ENCODE measurements at regions not wholly inside any gene's neighbourhood (a gene's known extent, or its start where the extent isn't known, plus 50 kb on each side); places are given as distances from the start of the nearest gene placed in this dataset.

DNA sequence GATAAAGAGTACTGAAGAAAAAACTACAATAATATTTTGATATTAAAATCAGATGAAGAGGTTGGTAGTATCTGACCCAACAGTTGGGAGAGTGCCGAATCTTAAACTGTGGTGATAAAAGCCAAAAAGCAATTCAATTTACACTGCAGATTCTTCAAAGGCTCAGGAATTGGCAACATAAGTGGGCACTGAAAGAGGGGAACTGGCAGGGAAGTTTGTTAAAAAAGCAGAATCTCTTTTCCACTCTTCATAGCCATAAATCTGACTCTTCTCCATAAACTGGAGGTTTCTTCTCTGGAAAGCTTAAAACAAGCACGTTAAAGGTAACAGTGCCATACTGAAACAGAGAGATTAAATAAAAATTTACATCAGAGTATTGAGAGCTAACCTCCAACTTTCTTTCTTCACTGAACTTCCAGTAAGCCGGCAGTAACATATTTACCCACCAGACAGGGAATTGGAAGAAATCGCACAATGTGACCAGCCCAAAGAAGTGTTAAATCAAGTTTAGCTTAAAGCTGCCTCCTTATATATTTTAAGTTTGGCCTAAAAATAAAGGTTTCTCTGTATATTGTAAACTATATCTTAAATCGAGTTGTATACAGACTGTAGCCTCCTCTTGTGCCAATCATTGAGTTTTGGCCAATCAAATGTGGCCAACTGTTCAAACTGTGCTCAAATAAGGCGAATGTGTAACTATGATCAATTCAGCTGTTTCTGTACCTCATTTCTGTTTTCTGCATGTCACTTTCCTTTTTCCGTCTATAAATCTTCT, 358.3 kb downstream of the NXPE2 start:
- no peak for DNase-seq (ENCODE audit: low spot score)

DNA sequence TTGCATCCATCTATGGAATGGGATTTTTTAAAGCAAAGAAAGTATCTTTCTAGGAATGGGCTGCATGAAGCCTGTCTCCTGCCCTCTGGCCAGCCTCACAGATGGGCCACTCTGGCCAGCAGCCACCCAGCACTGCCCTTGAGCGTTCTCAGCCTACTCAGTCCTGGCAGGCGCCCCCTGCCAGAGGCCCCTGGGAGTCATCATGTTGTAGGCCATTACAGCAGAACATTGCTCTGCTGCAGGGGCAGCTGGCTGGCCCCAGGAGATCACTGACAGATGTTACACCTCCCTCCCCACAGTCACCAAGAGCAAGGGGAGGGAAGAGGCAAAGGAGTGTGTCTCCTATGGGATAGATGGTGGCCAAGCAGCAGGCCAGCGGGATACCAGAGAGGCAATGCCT, 363.7 kb downstream of the NXPE2 start:
- no peak for DNase-seq (ENCODE audit: low spot score)

DNA sequence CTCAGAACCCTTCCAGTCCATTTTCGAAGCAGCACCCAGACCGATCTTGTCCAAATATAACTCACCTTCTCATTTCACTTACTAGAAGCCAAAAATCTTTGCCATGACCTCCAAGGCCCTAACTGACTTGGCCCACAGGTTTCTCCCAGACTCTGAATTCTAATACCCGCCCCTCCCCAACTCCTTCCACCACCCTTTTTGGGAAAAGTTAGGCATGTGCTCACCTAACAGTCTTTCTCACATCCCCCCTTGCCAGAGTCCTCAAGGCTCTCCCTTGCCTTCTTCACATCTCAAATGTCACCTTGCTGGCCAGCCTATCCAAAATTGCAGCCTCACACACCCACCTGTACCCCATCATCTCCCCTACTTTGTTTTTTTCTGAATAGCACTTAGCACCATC, 369.3 kb downstream of the NXPE2 start:
- DNase-seq (ENCODE audit: low spot score) = no peak

DNA sequence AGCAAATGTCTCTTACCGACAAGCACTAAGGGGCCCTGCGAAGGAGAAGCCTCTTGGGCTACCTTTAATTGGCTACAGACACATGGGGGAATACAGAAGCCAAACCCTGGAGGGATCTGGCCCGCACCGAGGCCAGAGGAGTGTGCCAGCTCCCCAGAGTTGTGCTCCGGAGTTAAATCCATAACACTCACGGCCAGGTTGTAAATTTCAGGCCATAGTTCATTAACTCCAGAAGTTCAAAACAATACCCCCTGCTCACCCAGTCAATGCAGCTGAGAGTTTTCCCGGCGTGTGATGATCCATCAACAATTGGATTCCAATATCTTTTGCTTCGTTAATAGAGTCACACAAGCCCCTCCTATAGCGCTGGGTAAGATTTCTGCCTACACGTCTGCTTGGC, 371.5 kb downstream of the NXPE2 start:
- DNase-seq (ENCODE audit: low spot score) = no peak

DNA sequence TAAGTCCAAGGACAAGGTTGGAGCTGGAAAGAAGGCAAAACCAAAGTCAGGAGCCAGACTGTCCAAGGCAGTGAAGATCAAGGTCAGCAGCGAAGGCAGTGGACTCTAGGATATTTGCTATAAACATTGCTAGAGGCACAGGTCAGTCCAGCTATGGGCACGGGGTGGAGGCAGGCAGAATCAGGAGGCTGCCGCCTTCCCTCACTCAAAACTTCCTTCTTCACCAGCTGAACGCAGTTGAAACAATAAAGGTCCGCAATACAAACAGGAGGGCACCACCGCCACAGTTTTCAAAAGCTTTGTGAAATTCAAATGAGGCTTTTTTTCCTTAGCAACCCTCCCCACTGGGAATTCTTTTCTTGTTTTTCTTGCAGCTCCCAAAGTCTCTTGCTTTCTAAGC, 372.4 kb downstream of the NXPE2 start:
- DNase-seq (ENCODE audit: low spot score) = no peak

DNA sequence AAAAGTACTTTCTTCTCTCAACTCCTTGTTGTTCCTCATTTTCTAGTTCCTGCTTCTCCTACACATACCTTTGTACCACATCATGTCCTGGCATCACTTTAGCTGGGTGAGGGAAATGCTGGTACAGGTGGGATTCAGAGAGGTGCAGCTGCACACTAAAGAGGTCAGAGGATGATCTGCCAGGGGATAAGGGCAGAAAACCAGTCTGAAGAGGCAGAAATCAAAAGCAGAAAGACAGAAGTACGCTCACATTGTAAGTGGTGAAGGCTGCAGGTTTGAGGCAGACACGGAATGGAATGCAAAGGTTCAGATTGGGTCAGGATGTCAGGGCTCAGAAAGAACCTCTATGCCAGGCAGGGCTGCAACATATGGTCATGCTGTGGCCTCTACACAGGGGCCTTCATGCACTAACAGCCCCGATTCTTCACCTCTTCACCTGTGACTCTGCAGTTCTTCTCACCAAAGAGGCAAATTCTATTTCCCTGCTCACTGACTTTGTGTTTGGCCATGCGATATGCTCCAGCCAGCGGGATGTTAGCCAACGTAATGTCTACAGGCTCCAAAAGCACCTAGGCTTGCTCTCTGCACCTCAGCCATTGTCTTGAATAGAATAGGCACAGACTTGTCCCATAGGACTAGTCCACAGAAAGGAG, 373.7 kb downstream of the NXPE2 start:
- DNase-seq (ENCODE audit: low spot score) = no peak

DNA sequence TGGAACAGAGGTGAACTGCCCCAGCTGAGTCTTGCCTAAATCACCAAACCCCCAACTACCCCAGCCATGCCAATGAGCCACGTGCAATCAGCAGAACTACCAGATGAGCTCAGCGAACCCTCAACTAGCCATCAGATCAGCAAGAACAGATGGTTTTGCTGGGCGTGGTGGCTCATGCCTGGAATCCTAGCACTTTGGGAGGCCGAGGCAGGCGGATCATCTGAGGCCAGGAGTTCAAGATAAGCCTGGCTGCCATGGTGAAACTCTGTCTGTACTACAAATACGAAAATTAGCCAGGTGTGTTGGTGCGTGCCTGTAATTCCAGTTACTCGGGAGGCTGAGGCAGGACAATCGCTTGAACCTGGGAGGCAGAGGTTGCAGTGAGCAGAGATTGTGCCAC, 374.3 kb downstream of the NXPE2 start:
- DNase-seq (ENCODE audit: low spot score) = no peak

DNA sequence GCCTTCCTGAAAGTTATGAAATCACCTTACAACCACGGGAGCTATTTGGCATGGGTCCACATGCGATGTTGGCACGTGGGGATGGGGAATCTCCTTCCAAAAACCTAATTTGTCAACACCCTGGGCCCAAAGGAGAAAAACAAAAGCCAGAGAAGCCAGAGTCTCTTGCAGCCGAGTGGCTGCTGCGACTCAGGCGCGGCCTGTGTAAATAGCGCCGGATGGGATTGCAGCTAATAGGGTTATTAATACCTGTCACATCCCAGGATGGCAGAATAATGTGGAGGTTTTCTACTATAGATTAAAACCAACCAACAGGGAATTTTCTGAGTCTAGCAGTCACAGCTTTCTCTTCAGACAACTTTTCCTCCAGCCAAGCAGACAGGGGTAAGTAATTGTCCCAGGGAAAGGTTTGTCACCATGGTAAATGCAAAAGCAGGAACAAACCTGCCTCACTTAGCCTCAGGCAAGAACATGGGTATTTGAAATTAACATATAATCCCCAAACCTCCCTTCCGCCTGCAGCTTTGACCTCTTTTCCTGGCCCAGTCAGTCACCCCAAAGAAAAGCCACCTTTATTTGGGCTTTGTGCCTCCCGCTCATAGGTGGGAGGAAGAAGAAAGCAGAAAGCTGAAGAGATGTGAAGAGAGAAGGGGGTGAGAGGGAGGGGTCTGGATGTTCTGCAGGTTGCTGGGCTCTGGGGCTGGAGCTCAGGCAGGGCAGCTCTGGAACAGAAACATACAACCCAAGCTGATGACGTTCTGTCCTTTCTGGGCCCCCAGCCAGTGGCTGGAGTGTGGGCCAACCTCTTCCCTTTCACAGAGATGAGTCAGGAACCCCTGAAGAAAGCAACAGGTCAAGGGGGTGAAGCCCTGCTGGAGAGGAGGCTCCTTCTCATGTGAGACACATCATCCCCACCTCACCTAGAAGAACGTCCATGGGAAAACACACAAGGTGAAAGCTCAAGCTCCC, 376.5 kb downstream of the NXPE2 start:
- DNase-seq (ENCODE audit: low spot score) = no peak

DNA sequence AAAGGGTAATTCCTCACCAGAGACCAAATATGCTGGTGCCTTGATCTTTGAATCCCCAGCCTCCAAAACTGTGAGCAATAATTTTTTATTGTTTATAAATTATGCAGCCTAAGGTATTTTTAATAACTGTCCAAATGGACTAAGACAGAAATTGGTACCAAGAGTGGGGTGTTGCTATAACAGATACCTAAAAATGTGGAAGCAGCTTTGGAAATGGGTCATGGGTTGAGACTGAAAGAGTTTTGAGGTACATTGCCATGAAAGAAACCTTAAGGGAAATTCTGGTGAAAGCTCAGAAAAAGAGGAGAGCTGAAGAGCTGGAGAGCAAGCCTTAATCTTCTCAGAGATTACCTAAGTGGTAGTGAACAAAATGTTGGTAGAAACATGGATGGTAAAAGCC, 378.2 kb downstream of the NXPE2 start:
- DNase-seq (ENCODE audit: low spot score) = no peak

DNA sequence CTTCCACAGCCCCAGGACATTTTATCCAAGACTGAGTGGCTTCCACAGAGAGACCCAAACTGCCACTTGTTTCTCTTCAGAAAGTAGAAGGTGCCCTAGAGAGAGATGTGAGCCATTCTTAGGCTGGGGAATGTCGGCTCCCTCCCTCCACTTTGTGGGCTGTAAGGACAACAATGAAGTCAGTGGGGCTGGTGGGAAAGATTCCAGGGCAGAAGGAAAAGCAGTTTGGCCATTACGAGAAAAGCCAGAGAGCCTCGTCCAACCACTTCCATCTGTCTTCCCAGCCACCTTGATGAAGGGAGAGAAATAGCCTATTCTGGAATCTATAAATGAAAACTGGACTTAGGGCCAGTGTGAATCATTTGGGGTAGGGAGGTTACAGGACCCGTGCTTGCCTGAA, 382.5 kb downstream of the NXPE2 start:
- no peak for DNase-seq (ENCODE audit: low spot score)

DNA sequence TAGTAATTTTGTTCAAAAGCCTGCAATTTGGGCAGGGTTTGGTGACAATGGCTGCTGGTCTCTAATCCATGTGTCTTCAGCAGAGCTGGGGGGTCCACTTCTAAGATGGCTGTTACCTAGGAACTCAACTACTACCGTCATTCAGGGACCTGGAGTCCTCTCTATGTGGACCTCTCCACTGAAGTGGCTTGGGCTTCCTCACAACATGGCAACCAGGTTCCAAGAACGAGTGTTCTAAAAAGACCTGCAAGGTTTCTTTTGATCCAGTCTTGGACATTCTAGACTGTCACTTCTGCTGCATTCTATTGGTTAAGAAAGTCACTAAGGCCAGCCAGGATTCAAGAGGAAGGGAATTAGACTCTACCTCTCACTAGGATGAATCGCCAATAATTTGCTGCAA, 387.0 kb downstream of the NXPE2 start:
- DNase-seq (ENCODE audit: low spot score) = no peak

DNA sequence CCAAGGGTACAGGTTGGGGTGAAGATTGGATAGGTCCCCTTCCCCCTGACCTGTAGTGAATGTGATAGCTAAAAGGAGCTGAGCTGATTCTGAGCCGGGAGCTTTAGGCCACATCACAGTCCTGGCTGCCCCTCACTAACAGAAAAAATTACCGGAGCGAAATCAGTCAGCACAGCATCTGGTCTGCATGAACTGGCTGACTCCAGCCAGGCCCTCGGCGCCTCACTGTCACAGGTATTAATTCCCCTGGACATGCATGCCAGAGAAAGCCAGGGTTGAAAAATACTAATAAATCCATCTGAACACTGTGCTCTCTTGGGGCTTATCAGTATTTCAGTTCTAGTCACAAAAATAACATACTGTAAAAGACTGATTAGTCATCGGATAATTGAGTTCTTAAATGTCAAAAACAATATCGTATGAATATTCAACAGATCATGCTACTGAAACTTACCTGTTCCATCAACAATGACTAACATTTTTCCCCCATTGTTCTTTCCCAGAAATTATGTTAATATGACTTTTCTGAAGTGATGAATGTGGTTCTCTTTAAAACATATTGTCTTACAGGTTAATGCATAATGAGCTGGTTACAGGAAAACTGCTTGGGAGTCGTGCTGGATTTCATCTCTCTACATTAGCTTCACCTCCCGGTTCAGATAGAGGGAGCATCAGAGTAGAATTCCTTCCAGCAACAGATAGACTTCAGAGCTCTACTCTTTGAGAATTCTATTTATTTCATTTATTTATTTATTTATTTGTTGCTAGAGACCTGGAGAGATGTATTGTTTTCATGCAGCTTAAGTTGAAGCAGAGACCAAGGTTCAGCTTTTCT, 387.7 kb downstream of the NXPE2 start:
- DNase-seq (ENCODE audit: low spot score) = no peak

DNA sequence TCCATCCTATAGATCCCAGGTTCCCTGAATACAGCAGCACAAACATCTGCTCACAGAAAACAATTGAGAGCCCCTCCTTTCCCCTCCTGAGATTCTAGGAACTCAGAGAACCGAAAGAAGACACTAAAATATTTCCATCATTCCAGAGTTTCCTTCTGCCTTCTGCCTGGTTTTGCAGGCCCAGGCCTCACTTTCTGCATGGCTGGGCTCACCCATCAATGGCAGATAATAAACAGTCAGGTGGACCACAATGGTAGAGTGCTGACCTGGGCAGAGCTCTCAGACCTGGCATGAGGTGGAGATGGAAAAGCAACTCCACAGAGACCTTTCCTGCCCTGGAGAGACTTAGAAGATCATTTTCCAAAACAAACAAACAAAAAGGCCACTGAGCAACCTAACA, 389.1 kb downstream of the NXPE2 start:
- DNase-seq (ENCODE audit: low spot score) = no peak

DNA sequence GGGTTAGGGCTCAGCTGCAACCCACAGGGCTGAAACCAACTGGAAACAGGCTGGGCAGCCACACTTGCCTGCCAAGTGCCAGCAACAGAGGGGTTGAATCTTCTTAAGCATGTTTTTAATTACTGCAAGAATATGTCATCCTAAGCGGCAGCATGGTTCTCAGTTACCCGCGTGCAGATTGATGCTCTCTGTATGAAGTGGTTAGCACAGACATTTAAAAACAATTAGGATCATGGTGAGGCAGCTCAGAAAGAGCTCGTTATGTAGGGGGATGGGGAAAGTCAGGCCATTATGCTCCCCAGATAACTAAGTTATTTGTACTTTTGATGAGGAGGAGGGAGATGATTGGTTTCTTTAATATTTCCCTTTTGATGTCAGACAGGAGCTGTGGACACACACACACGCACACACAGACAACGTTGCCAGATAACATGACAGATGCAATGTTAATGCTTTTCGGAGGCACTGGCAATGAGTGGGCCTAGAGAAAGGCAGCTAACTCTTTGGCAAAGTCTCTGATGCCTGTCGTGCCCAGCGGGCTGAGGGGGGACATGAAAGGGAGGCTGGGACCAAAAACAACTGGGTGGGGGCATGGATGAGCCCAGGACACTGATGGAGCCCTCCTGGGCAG, 389.7 kb downstream of the NXPE2 start:
- no peak for DNase-seq (ENCODE audit: low spot score)

DNA sequence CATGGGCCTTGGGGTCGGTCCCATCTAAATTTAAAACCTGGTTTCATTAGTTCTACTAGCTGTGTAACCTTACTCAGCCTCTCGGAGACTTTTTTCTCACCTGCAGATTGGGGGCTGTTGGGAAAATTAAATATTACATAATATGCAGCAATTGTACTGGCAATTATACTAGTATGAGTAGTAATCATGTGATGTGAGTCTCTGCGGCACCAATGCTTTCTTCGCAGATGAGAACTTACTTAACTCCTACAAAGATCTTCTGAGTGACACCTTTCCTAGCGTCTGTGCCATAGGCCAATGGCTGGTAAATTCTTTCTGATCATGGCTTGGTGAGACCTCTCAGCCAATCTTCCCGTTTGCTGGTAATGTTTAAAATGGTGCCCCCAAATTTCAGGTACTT, 391.3 kb downstream of the NXPE2 start:
- no peak for DNase-seq (ENCODE audit: low spot score)

DNA sequence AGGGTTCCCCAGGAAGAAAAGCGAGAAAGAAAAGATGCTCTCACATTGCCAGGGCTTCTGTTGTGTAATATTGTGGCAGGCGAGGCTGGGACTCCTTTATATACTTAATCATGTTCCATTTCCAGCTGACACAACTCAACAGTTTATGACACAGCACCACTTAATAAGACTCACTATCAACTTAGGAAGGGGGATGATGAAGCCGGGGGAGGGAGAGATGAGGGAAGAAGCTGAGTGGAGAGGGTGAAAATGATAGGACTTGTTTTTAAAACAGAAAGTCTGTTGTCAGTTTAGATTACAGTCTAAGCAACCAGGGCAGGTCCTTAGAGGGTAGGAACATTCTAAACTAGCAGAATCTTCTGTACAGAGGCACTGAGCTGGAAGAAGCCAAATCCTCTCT, 397.0 kb downstream of the NXPE2 start:
- no peak for DNase-seq (ENCODE audit: low spot score)

DNA sequence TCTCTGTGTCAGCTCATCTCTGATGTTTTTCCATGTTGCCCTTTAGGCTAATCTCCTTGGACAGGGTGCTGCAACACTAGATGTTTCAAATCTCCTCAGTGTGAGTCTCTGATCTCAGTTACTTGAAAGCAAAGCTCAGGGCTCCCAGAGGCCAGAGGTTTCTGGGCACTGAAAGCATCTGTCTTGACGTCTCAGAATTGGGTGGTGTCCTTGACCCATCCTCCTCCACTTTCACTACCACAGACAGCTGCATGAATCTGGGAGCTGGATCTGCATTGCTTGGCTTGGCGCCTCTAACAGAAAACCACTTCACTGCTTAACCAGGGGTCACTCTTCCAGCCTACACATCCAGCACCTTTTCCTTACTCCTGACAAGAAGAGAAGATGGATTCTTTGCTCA, 399.4 kb downstream of the NXPE2 start:
- no peak for DNase-seq (ENCODE audit: low spot score)

DNA sequence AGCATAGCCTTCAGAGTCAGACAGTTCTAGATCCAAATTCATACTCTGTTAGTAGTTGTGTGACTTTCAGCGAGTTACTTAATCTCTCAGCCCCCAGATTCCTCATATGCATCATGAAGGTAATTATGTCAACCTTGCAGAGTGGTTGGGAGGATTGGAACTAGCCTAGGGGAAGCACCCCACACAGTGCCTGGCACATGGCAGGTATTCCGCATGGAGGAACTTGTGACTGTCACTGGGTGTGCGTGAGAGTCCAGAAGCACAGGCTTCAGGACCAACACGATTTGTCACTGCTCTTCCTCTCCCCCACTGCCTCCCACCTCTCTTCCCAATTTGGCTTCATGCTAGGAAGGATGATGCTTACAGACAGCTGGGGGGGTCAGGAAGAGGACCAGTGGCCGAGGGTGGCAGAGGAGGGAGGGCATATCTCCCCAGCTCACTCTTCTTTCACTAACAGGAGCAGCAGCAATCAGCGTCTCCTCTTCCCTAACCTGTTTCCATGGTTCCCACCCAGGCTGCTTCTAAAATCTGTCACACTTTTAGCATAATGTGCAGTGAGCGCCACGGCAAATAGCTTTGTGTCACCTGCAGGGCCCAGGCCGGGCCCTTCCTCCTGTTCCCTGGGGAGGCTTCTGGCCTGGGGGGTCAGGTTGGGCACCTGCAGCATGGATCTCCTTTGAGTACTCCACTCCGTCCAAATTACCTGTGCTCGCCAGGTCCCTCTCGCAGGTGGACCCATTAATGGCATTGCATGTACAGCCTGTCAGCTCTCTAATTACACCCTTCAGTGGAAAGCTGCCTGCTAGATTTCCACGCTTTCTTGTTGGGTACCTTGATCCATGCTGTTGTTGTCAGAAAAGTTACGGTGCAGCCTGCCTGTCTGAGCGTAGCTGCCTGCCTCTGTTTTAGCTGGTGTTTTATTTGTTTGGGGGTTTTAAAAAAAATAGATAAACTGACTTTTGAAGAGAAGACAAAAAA, 400.4 kb downstream of the NXPE2 start:
- no peak for DNase-seq (ENCODE audit: low spot score)

DNA sequence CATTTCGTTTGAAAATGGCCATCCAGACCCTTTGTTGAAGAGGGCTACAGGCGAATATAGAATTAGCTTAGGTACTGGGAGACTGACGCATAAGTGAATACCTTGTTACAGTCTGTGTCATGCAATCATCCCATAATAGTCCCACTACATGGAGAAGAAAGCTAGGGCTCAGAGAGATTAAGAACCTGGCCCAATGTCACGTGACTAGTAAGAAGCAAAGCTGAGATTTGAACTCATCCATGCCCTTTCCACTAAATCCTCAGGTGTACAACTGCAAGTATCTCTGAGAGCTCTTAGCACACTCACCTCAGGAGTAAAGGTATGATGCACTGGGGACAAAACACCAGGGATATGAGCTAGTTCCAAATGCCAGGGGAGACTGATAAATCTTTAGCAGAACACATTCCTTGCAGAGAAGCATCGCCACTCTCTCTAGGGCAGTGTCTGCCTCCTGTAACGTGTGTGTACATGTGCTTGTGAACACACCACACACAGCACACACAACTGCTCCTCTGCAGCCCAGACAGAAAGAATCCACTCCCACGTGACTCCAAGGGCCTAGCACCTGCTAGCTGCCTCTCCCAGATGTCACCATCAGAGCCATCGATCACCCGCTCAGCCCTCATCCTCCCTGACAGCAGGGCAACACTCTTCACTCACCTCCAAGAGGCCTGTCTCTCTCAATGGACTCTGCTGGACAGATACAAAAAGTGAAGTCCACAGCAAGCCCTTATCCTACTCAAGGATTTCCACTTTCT, 402.8 kb downstream of the NXPE2 start:
- no peak for DNase-seq (ENCODE audit: low spot score)

Measured in D341Med (cell line).